OCI-LY7 (cell line): ENCODE measurements at regions not wholly inside any gene's neighbourhood (a gene's known extent, or its start where the extent isn't known, plus 50 kb on each side); places are given as distances from the start of the nearest gene placed in this dataset.

Source experiments
- EZH2phosphoT487 ChIP-seq: fragments of 200-600 bp; sonication (generic); IDR thresholded peaks from 2 replicates; pipeline ENCODE4 v1.6.1; 2018; ENCODE audit warnings: low read depth, borderline replicate concordance, mild to moderate bottlenecking, mixed run types, antibody characterized with exemption, low read length, moderate library complexity, mixed read lengths
- TF ChIP-seq, protein P1 (sequence below): fragments of 200-600 bp; sonication (generic); conservative IDR thresholded peaks from 2 replicates; pipeline ENCODE4 v1.5.1; 2014; ENCODE audit warnings: mild to moderate bottlenecking, antibody characterized with exemption, low read length, moderate library complexity, mixed read lengths

DNA sequence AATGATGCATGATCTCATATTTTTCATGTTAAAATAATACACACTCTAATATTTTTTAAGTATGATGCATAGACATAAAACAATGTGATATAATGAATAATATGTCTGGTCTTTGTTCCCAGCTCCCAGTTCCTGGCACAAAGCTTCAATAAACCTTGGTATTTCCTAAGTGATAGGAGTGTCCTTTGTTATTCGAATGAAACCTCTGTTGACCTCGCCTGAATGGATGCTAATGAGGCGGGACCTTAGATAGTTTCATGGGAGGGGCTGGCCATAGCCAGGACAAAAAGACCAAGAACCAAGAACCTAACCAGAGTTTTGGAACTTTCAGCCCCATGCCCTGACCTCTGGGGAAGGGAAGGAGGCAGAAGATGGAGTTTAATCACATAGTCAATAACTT lies 257.7 kb upstream of the COPS8 start:
- TF ChIP-seq, protein P1, sequence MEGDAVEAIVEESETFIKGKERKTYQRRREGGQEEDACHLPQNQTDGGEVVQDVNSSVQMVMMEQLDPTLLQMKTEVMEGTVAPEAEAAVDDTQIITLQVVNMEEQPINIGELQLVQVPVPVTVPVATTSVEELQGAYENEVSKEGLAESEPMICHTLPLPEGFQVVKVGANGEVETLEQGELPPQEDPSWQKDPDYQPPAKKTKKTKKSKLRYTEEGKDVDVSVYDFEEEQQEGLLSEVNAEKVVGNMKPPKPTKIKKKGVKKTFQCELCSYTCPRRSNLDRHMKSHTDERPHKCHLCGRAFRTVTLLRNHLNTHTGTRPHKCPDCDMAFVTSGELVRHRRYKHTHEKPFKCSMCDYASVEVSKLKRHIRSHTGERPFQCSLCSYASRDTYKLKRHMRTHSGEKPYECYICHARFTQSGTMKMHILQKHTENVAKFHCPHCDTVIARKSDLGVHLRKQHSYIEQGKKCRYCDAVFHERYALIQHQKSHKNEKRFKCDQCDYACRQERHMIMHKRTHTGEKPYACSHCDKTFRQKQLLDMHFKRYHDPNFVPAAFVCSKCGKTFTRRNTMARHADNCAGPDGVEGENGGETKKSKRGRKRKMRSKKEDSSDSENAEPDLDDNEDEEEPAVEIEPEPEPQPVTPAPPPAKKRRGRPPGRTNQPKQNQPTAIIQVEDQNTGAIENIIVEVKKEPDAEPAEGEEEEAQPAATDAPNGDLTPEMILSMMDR: no peak
- TF ChIP-seq EZH2phosphoT487: no peak
